ENCODE measurements at regions not wholly inside any gene's neighbourhood (a gene's known extent, or its start where the extent isn't known, plus 50 kb on each side); places are given as distances from the start of the nearest gene placed in this dataset.

GRCh38 chr6:168942646-168943045 is 311.0 kb downstream of the THBS2 start:
- TF ChIP-seq HDGF (IDR thresholded peaks at IDR 0.05; ENCODE audit: borderline replicate concordance), result no peak
- no peak for TF ChIP-seq SP1 (IDR thresholded peaks at IDR 0.05)
- TF ChIP-seq FOXA1 (IDR thresholded peaks at IDR 0.05), result no peak
- no peak for TF ChIP-seq FOXM1 (IDR thresholded peaks at IDR 0.05; ENCODE audit: borderline replicate concordance)
- no peak for TF ChIP-seq BHLHE40 (IDR thresholded peaks at IDR 0.05; ENCODE audit: borderline replicate concordance)
- no peak for TF ChIP-seq ZNF384 (IDR thresholded peaks at IDR 0.05)
- no peak for TF ChIP-seq L3MBTL2 (conservative IDR thresholded peaks at IDR 0.05)
- TF ChIP-seq FOXK2 (IDR thresholded peaks at IDR 0.05), result no peak
- TF ChIP-seq ELF4 (IDR thresholded peaks at IDR 0.05), result no peak
